AG04449 (cell line): ENCODE measurements at regions not wholly inside any gene's neighbourhood (a gene's known extent, or its start where the extent isn't known, plus 50 kb on each side); places are given as distances from the start of the nearest gene placed in this dataset.

ENCODE experiments used
- CTCF ChIA-PET: fragments of 350-600 bp; formaldehyde crosslinking; extraction: SDS; loops from one replicate; lab custom pipeline; 2021; ENCODE audit warnings: antibody characterized with exemption; lab: Yijun Ruan, JAX
- POLR2A ChIA-PET: fragments of 400-600, 350-600 bp; formaldehyde crosslinking; extraction: SDS; loops from one replicate; lab custom pipeline; 2020; ENCODE audit warnings: antibody characterized with exemption, inconsistent platforms; lab: Yijun Ruan, JAX
- DNase-seq: peaks from one replicate; pipeline ENCODE4 v3.0.0-alpha.2; 2010; ENCODE audit warnings: low read depth, low spot score
- H3K4me3 ChIP-seq: 2 replicates; pipeline ENCODE4 v1.5.1; 2011; ENCODE audit warnings: low read depth, mild to moderate bottlenecking, control low read depth, low read length
- TF ChIP-seq, protein P1 (sequence below): IDR thresholded peaks from one replicate; pipeline ENCODE4 v1.5.1; 2011; ENCODE audit warnings: mild to moderate bottlenecking, moderate library complexity, low read length, control low read depth, inconsistent platforms; ENCODE audit not compliant: insufficient read depth; ENCODE audit errors: missing control alignments

DNA sequence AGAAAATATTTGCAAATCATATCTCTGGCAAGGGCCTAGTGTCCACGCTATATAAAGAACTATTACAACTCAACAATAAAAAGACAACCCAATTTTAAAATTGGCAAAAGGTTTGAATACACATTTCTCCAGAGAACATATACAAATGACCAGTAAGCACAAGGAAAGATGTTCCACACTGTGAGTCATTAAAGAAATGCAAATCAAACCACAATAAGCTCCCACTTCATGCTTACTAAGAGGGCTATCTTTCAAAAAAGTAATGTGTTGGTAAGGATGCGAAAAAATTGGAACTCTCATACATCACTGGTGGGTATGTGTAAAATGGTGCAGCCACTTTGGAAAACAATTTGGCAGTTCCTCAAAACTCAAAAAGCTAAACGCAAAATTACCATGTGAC, 884.0 kb upstream of the INTU start:
- no peak overlapping the region for H3K4me3 ChIP-seq
- DNase-seq = no peak
- TF ChIP-seq, protein P1, sequence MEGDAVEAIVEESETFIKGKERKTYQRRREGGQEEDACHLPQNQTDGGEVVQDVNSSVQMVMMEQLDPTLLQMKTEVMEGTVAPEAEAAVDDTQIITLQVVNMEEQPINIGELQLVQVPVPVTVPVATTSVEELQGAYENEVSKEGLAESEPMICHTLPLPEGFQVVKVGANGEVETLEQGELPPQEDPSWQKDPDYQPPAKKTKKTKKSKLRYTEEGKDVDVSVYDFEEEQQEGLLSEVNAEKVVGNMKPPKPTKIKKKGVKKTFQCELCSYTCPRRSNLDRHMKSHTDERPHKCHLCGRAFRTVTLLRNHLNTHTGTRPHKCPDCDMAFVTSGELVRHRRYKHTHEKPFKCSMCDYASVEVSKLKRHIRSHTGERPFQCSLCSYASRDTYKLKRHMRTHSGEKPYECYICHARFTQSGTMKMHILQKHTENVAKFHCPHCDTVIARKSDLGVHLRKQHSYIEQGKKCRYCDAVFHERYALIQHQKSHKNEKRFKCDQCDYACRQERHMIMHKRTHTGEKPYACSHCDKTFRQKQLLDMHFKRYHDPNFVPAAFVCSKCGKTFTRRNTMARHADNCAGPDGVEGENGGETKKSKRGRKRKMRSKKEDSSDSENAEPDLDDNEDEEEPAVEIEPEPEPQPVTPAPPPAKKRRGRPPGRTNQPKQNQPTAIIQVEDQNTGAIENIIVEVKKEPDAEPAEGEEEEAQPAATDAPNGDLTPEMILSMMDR = no peak
- ChIA-PET POLR2A (no interaction called here), CTCF (no interaction called here)

DNA sequence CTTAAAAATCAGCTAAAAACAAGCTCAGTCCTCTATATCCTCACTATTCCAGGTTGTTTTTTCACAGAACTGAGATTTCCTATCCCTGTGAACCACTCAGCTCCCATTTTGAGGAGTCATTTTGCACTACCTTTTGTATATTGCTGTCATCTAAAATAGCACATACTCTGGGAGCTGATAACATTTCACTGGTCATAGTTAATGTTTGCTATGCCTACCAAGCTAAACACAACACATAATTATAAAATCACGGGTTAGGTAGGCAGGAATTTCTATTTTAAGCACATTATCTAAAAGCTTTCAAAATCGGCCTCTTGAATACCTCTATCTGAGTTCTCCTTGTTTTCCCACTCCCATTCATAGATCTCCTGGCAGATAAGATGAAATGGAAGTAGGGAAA, 882.0 kb upstream of the INTU start:
- H3K4me3 ChIP-seq = no peak overlapping the region
- POLR2A ChIA-PET = no interaction called here
- CTCF ChIA-PET = no interaction called here
- TF ChIP-seq, protein P1 = no peak
- DNase-seq = no peak

DNA sequence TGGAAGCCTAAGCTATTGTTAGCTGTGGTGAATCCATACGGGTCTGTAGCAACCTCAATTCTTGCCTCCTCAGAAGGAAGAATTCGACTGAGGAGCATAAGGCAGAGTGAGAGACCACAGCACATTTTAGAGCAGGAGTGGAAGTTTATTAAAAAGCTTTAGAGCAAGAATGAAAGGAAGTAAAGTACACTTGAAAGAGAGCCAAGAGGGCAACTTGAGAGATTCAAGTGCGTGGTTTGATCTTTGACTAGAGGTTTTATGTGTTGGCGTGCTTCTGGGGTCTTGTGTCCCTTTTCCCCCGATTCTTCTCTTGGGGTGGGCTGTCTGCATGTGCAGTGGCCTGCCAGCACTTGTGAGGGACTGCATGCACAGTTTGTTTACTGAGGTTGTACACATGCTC, 880.6 kb upstream of the INTU start:
- TF ChIP-seq, protein P1 = no peak
- DNase-seq = no peak
- CTCF ChIA-PET = no interaction called here
- POLR2A ChIA-PET = no interaction called here
- H3K4me3 ChIP-seq = no peak overlapping the region

DNA sequence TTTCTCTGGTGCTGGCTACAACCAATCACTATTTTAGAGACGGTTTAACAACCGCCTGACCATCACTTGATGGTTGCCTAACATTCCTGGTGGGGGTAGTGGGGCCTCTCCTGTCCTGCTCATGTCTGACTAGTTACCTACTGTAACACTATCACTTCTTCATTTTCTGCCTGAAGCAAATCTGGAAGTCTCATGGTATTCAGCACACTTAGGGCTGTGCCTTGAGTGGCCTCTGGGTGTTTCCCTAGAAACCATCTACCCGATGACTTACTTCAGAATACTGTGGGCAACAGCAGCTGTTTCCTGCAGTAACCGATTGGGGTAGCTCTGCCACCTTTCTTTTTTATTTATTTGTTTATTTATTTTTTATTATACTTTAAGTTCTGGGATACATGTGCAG, 880.1 kb upstream of the INTU start:
- TF ChIP-seq, protein P1 = no peak
- no peak overlapping the region for H3K4me3 ChIP-seq
- ChIA-PET POLR2A (no interaction called here), CTCF (no interaction called here)
- no peak for DNase-seq

DNA sequence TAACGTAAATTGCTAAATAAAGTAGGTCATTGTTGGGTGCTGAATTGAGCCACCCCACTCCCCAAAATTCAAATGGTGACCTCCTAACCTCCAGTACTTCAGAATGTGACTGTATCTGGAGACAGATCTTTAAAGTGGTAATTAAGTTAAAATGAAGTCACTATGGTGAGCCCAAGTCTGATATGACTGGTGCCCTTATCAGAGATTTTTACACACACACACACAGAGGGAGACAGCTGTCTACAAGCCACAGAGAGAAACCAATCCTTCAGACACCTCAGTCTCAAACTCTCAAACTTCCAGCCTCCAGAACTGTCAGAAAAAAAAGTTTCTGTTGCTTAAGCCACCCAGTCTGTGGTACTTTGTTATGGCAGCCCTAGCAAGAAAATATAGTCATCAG, 879.2 kb upstream of the INTU start:
- CTCF ChIA-PET = no interaction called here
- TF ChIP-seq, protein P1 = no peak
- H3K4me3 ChIP-seq = no peak overlapping the region
- DNase-seq = no peak
- POLR2A ChIA-PET = no interaction called here

DNA sequence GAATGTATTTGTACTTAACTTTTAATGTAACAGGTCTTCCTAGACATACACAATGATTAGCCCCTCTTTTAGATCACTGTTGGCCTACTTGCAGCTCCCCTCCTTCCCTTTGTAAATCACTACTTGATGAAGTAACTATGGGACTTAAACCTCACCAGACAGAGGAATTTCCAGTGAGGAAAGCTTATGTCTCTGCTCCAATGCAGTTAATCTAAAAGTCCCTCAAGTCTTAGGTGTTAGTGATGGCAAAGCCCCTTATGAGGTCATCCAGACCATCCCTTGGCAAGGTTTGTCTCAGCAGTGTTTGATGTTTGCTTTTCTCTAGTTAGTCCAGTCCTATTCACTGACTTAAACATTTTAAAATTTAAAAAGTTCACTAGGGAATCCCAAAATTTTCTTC, 877.3 kb upstream of the INTU start:
- TF ChIP-seq, protein P1 = no peak
- no peak overlapping the region for H3K4me3 ChIP-seq
- ChIA-PET CTCF (interaction anchor here (1.1 kb wide), 1 partner anchor 14 kb away, joined by 3 read pairs; no protein-coding TSS in a partner anchor), POLR2A (no interaction called here)
- no peak for DNase-seq
